ENCODE measurements at regions not wholly inside any gene's neighbourhood (a gene's known extent, or its start where the extent isn't known, plus 50 kb on each side); places are given as distances from the start of the nearest gene placed in this dataset.

- no peak for TF ChIP-seq CTCF (conservative IDR thresholded peaks at IDR 0.05; ENCODE audit: low read depth)
- ChIA-PET CTCF (interaction anchor here (0.6 kb wide), 1 partner anchor 1143 kb away, joined by 3 read pairs; no protein-coding TSS in a partner anchor), POLR2A (ENCODE audit: low non-redundant PET) (no interaction called here)
- no peak overlapping the region for H3K27ac ChIP-seq
- no peak for DNase-seq (ENCODE audit: low spot score)
These were observed 231.2 kb upstream of the ARID1B start for GRCh38 chr6:156545931-156546330.

- TF ChIP-seq CTCF (conservative IDR thresholded peaks at IDR 0.05; ENCODE audit: low read depth) = no peak
- ChIA-PET POLR2A (ENCODE audit: low non-redundant PET) (no interaction called here), CTCF (no interaction called here)
These were observed 232.2 kb upstream of the ARID1B start for GRCh38 chr6:156545021-156545420.

GRCh38 chr6:156544046-156544445, 233.1 kb upstream of the ARID1B start:
- ChIA-PET CTCF (interaction anchor here (0.6 kb wide), 1 partner anchor 34 kb away, joined by 3 read pairs; no protein-coding TSS in a partner anchor), POLR2A (ENCODE audit: low non-redundant PET) (no interaction called here)
- DNase-seq (ENCODE audit: low spot score) = no peak
- no peak for TF ChIP-seq CTCF (conservative IDR thresholded peaks at IDR 0.05; ENCODE audit: low read depth)
- H3K27ac ChIP-seq = no peak overlapping the region

More at GRCh38 chr6:156545021-156545420, 232.2 kb upstream of the ARID1B start:
- no peak overlapping the region for H3K27ac ChIP-seq
- DNase-seq (ENCODE audit: low spot score) = no peak

- no peak overlapping the region for H3K27ac ChIP-seq
- no peak for DNase-seq (ENCODE audit: low spot score)
- no peak for TF ChIP-seq CTCF (conservative IDR thresholded peaks at IDR 0.05; ENCODE audit: low read depth)
- ChIA-PET POLR2A (ENCODE audit: low non-redundant PET) (no interaction called here), CTCF (no interaction called here)
These were observed 233.7 kb upstream of the ARID1B start for GRCh38 chr6:156543431-156543830.

GRCh38 chr6:156538875-156539660, 238.1 kb upstream of the ARID1B start:
- no peak overlapping the region for H3K27ac ChIP-seq
- no peak for TF ChIP-seq CTCF (conservative IDR thresholded peaks at IDR 0.05; ENCODE audit: low read depth)
- ChIA-PET CTCF (no interaction called here), POLR2A (ENCODE audit: low non-redundant PET) (no interaction called here)
- no peak for DNase-seq (ENCODE audit: low spot score)

GRCh38 chr6:156534594-156534993, 242.6 kb upstream of the ARID1B start:
- TF ChIP-seq CTCF (conservative IDR thresholded peaks at IDR 0.05; ENCODE audit: low read depth) = no peak
- DNase-seq (ENCODE audit: low spot score) = no peak
- H3K27ac ChIP-seq = no peak overlapping the region
- ChIA-PET CTCF (interaction anchor here (0.6 kb wide), 1 partner anchor 218 kb away, joined by 4 read pairs; no protein-coding TSS in a partner anchor), POLR2A (ENCODE audit: low non-redundant PET) (no interaction called here)

Data from RWPE1 (cell line).